ENCODE measurements at regions not wholly inside any gene's neighbourhood (a gene's known extent, or its start where the extent isn't known, plus 50 kb on each side); places are given as distances from the start of the nearest gene placed in this dataset.
"Not testable (repeated sequence)": the region's sequence is repeated elsewhere in the genome, so short reads cannot be mapped to it uniquely, and the experiment has no call there.

GRCh38 chr20:26209171-26209941, 512.7 kb upstream of the ZNF337 start:
- DNase-seq (peak; percentile 3), ATAC-seq (no peak)
- H3K27ac Mint-ChIP-seq, result peak overlapping the region; percentile 63
- H3K4me1 Mint-ChIP-seq (ENCODE audit: low read depth), result peaks cover 7% of the 10 kb centered on the region
- H3K36me3 Mint-ChIP-seq (ENCODE audit: low read depth), result peaks cover 9% of the 10 kb centered on the region
- H3K9me3 Mint-ChIP-seq, result peaks cover 3% of the 10 kb centered on the region
- intact Hi-C loops (cut with micrococcal nuclease), result no loop called here
- ChIA-PET CTCF (no interaction called here), POLR2A (no interaction called here)
- H3K27me3 Mint-ChIP-seq, result peaks cover 20% of the 10 kb centered on the region
- TF ChIP-seq, protein P1, sequence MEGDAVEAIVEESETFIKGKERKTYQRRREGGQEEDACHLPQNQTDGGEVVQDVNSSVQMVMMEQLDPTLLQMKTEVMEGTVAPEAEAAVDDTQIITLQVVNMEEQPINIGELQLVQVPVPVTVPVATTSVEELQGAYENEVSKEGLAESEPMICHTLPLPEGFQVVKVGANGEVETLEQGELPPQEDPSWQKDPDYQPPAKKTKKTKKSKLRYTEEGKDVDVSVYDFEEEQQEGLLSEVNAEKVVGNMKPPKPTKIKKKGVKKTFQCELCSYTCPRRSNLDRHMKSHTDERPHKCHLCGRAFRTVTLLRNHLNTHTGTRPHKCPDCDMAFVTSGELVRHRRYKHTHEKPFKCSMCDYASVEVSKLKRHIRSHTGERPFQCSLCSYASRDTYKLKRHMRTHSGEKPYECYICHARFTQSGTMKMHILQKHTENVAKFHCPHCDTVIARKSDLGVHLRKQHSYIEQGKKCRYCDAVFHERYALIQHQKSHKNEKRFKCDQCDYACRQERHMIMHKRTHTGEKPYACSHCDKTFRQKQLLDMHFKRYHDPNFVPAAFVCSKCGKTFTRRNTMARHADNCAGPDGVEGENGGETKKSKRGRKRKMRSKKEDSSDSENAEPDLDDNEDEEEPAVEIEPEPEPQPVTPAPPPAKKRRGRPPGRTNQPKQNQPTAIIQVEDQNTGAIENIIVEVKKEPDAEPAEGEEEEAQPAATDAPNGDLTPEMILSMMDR (IDR thresholded peaks at IDR 0.05), result no peak
- peak overlapping the region; percentile 69 for H3K4me3 Mint-ChIP-seq

GRCh38 chr20:26208296-26209091, 511.8 kb upstream of the ZNF337 start:
- H3K27me3 Mint-ChIP-seq, result peaks cover 20% of the 10 kb centered on the region
- TF ChIP-seq, protein P1 (IDR thresholded peaks at IDR 0.05), result no peak
- ChIA-PET CTCF (no interaction called here), POLR2A (no interaction called here)
- peaks cover 7% of the 10 kb centered on the region for H3K4me1 Mint-ChIP-seq (ENCODE audit: low read depth)
- DNase-seq (peak; percentile 33), ATAC-seq (peak; percentile 66)
- H3K36me3 Mint-ChIP-seq (ENCODE audit: low read depth), result peaks cover 9% of the 10 kb centered on the region
- H3K27ac Mint-ChIP-seq, result no peak overlapping the region
- peaks cover 3% of the 10 kb centered on the region for H3K9me3 Mint-ChIP-seq
- intact Hi-C loops (cut with micrococcal nuclease), result no loop called here
- H3K4me3 Mint-ChIP-seq, result peak overlapping the region; percentile 27

DNA sequence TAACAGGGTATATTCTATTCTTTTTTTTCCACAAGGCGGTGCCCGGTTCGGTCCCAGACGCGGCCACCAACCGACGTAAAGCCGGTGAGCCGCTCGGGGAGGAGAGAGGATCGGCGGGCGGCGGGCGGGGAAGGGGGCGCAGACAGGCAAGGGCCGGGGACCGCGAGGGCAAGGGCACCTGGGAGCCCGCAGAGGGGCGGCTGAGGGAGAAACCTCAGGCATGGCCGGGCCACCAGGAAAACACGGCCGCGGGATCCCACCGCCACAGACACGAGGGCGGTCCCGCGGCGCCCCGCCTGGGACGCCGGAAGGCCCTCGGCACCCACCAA, 511.3 kb upstream of the ZNF337 start:
- H3K27ac Mint-ChIP-seq, result peak overlapping the region; percentile 52
- H3K9me3 Mint-ChIP-seq; POLR2A ChIA-PET; H3K36me3 Mint-ChIP-seq (ENCODE audit: low read depth); ATAC-seq; CTCF ChIA-PET; H3K4me1 Mint-ChIP-seq (ENCODE audit: low read depth); intact Hi-C loops (cut with micrococcal nuclease): not testable (repeated sequence)
- peaks cover 20% of the 10 kb centered on the region for H3K27me3 Mint-ChIP-seq
- peak overlapping the region; percentile 66 for H3K4me3 Mint-ChIP-seq
- DNase-seq, result peak; percentile 8

GRCh38 chr20:26207237-26207966, 510.7 kb upstream of the ZNF337 start:
- Mint-ChIP-seq H3K4me1 (ENCODE audit: low read depth) (peaks cover 7% of the 10 kb centered on the region), H3K36me3 (ENCODE audit: low read depth) (peaks cover 9% of the 10 kb centered on the region), H3K4me3 (peak overlapping the region; percentile 66), H3K9me3 (peaks cover 10% of the 10 kb centered on the region), H3K27me3 (peaks cover 20% of the 10 kb centered on the region), H3K27ac (peak overlapping the region; percentile 52)
- ChIA-PET POLR2A (no interaction called here), CTCF (no interaction called here)
- no peak for ATAC-seq
- intact Hi-C loops (cut with micrococcal nuclease), result no loop called here
- DNase-seq, result no peak
- TF ChIP-seq, protein P1 (IDR thresholded peaks at IDR 0.05), result no peak

- H3K27me3 Mint-ChIP-seq, result peaks cover 19% of the 10 kb centered on the region
- ATAC-seq (no peak), DNase-seq (no peak)
- peaks cover 10% of the 10 kb centered on the region for H3K36me3 Mint-ChIP-seq (ENCODE audit: low read depth)
- TF ChIP-seq, protein P1 (IDR thresholded peaks at IDR 0.05), result no peak
- ChIA-PET CTCF (no interaction called here), POLR2A (no interaction called here)
- no peak overlapping the region for H3K27ac Mint-ChIP-seq
- H3K4me1 Mint-ChIP-seq (ENCODE audit: low read depth), result peaks cover 7% of the 10 kb centered on the region
- H3K4me3 Mint-ChIP-seq, result no peak overlapping the region
- intact Hi-C loops (cut with micrococcal nuclease), result no loop called here
- peaks cover 23% of the 10 kb centered on the region for H3K9me3 Mint-ChIP-seq
Observed at GRCh38 chr20:26205350-26205749, 508.7 kb upstream of the ZNF337 start.

DNA sequence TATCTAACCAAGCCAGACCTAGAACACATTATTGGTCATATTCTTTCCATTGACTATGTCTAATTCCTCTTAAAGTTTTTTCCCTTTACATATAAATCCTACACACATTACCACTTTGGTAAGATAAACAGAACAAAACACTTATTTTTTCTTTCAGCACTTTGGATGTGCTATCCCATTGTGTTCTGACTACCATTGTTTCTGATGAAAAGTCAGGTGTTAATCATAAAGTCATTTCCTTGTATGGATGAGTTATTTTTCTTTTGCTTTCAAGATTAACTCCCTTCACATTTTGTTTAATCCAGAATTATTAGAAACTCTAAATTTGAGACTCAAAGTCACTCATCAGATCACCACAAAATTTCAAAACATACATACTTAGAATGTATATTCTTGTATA, 504.4 kb upstream of the ZNF337 start:
- peaks cover 21% of the 10 kb centered on the region for H3K9me3 Mint-ChIP-seq
- H3K4me1 Mint-ChIP-seq (ENCODE audit: low read depth); H3K27ac Mint-ChIP-seq; H3K4me3 Mint-ChIP-seq; intact Hi-C loops (cut with micrococcal nuclease); CTCF ChIA-PET; ATAC-seq; H3K36me3 Mint-ChIP-seq (ENCODE audit: low read depth); H3K27me3 Mint-ChIP-seq; DNase-seq; POLR2A ChIA-PET: not testable (repeated sequence)

GRCh38 chr20:26187329-26187728, 490.7 kb upstream of the ZNF337 start:
- ATAC-seq; CTCF ChIA-PET; intact Hi-C loops (cut with micrococcal nuclease); H3K27me3 Mint-ChIP-seq; H3K27ac Mint-ChIP-seq; DNase-seq; H3K36me3 Mint-ChIP-seq (ENCODE audit: low read depth); H3K4me1 Mint-ChIP-seq (ENCODE audit: low read depth); POLR2A ChIA-PET; H3K9me3 Mint-ChIP-seq; H3K4me3 Mint-ChIP-seq: not testable (repeated sequence)

DNA sequence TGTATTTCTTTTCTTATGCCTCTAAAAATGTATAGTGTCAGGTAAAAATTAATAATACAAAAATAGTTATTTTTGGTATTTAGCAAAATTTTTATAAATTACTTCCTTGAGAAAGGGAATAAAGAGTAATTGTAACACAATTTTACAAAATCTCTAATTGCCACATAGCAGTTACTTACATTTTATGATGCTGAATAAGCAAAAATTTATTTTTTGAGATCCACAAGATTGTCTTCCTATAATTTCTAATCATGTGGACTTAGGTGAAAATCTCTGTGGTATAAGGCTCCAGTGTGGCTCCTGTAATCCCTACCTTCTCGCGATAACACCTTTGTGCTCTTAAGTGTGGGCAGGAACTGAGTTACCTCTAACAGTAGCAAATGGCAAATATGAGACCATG, 487.1 kb upstream of the ZNF337 start:
- H3K9me3 Mint-ChIP-seq; H3K4me3 Mint-ChIP-seq; CTCF ChIA-PET; DNase-seq; intact Hi-C loops (cut with micrococcal nuclease); H3K4me1 Mint-ChIP-seq (ENCODE audit: low read depth); H3K27ac Mint-ChIP-seq; H3K36me3 Mint-ChIP-seq (ENCODE audit: low read depth); POLR2A ChIA-PET; H3K27me3 Mint-ChIP-seq; ATAC-seq: not testable (repeated sequence)

Measured in activated CD8-positive, alpha-beta T cell treated with anti-CD3 and anti-CD28 coated beads for 36 hours (primary cell).